NOMO-1 (cell line): ENCODE measurements at regions not wholly inside any gene's neighbourhood (a gene's known extent, or its start where the extent isn't known, plus 50 kb on each side); places are given as distances from the start of the nearest gene placed in this dataset.

Source experiments
- DNase-seq, 2 experiments: peaks; one replicate each; lab custom pipeline; 2025; ENCODE audit not compliant: unreplicated experiment in 2 of 2; lab: John Stamatoyannopoulos, UW

- DNase-seq: no peak
These were observed 102.9 kb downstream of the CTTN start for GRCh38 chr11:70501051-70501901.

DNA sequence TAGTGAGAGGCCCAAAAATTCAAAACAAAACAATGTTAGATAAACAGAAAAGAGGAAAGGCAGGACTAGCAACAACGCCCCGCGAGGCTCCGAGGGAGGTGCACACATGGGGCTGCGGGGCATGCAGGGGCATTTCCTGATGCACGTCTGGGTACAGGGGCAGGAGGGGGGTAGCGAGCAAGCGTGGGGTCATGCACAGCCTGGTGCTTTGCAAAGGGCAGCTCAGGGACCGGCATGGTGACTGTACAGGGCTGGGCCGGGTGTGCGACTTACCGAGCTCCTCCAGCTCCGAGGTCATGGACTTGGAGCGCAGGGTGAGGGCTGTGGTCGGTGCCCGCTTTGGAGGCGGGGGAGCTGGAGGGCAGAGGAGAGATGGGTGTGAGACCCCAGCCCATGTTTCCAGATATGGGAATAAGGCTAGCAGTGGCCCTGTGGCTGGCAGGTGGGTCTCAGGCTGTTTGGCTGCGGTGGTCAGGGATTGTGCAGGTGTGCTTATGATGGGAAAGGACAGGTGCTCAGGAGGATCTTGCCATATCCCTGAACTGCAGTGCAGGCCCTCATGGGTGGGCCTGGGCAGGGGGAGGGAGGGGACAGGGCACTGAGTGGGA, 103.7 kb downstream of the CTTN start:
- no peak for DNase-seq

DNA sequence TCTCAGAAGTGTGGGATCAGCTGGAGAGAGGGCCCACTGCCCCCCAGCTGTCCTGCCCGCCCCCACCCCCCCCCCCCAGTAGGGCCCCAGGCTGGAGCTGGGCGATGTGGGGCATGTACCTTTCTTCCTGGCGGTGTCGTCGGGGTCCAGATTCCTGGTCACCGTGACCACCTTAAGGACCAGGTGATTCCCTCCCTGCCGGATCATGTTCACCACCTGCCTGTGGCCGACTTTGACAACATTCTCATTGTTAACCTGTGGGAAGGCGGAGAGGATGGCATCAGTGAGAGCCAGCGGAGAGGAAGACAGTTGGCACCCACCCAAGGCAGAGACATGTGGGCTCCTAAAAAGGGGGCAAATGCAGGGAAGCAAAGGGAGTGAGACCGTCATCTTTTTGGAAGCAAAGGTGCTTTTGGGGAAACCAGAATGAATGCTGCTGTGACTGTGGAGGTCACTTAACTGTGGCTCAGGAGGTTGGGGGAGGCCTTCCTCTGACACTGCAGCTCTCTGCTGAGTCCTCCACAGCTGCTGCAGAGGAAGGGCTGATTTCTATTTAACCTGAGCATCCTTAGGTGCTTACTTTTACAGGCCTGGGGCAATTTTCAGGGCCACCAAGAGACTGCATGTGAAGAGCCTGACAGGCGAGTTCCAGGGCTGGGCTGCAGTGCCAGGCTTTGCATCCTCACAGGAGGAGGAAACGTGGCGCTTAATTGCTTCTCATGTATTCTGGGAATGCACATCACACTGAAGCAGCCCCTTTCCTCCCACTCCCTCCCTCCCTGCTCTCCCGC, 104.5 kb downstream of the CTTN start:
- DNase-seq: no peak

- DNase-seq: no peak
These were observed 105.3 kb downstream of the CTTN start for GRCh38 chr11:70503468-70504221.

DNA sequence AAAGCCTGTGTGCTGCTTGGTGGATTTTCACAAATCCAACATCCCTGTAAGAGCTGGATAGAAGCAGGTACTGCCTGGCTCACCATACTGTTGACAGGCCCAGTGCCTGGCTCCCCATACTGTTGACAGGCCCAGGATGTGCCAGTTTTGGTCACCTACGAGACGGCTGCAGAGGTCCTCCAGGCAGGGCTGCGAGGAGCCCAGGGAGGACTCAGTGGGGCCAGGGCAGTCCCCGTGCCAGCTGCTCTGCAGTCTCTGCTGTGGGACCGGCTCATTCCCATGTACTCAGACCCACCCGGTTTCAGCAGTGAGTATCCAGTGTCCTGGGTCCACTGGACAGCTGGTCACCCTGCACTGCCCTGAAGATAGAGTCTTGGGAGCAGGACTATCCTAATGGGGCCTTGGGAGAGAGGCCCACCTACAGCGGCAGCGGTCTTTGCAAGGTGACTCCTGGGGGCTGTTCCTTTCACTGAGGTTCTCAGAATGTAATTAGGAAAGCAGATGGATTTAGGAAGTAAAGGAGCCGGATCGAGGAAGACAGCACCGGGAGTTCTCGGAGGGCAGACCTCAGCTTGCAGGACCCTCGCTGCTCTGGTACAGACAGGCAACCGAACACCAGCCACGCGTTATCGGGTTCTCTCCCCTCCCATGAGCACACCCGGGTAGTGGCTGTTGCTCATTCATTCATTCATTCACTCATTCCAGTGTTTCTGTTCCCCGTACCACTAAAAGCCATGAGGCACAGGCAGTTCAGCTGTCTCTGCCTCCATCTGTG, 106.1 kb downstream of the CTTN start:
- DNase-seq: no peak

GRCh38 chr11:70505331-70505731, 107.0 kb downstream of the CTTN start:
- no peak for DNase-seq

GRCh38 chr11:70505761-70506657, 107.7 kb downstream of the CTTN start:
- DNase-seq: no peak

DNA sequence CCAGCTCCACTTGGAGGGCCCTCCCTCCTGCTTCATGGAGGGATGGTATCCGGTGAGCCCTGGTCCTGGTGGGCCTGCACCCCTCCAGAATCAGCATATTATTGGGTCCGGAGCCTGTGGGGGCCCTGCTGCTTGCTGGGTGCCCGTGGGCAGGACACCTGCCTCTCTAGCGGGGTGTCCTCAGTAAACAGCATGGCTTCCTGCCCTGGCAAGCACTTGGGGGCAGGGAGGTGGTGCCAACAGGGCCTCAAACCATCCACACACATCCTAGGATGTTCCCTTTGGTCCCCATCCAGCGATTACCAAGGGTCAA, 108.3 kb downstream of the CTTN start:
- no peak for DNase-seq

GRCh38 chr11:70506986-70507385, 108.7 kb downstream of the CTTN start:
- DNase-seq: no peak

DNA sequence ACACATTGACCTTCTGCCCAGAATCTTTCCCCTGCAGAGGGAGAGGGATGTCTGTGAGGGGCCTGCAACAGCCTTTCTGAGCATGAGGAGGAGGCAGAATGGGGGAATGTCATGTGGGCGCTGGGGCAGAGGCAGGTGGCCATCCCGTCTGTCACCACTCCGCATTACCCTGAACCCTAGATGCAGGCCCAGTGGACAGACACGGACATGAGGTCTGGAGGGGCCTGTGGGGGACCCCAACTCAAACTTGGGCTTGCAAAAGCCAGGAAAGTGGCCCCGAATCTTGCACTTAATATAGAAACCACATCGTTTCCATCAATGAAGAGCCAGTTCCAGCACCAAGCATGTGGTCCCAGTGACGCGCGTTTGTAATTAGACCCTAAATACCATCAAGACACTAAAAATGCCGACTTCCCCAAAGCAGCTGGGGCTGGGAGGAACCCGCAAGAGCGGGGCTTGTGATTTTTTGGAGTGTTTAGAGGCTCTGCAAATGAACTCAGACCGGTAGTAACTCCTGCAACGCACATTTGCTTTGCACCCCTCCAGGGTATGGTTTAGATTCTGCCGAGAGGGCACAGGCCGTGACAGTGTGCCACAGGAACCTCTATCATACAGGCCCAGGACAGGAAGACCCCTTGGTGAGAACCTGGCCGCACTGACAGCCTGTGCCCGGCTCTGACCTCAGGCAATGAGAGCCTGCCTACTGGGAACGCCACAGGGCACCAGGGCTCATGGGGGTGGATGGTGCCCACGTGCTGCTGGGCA, 109.3 kb downstream of the CTTN start:
- DNase-seq: no peak

DNA sequence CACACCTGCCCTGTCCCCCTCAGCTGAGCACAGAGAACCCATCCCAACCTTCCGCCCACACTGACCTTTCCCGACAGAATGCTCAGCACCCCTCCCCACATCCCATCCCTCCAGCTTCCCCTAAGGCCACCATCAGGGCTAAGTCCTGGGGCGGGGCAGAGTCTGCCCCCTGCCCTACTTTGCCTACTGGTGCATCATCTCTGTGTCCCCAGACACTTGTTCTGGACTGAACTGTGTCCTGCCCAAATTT, 109.8 kb downstream of the CTTN start:
- no peak for DNase-seq

GRCh38 chr11:70509476-70509875, 111.1 kb downstream of the CTTN start:
- no peak for DNase-seq

DNA sequence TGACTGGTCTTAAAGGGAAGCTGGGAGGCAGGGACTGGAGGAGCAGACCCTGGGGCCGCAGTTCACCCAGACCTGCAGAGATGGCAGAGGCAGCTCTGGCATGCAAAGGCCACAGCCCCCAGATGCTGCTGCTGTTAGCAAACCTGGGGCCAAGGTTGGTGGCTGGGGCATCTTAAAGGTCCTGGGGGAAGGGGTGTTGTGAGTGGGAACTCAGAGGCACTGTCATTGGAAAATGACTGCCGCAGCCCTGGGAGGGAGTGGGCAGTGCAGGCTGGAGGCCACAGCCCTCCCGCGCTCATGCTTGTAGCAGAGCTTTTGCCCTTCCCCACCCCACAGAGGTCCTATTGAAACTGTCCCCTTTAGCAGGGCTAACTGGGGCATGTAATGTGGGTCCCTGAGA, 111.8 kb downstream of the CTTN start:
- DNase-seq: no peak

DNA sequence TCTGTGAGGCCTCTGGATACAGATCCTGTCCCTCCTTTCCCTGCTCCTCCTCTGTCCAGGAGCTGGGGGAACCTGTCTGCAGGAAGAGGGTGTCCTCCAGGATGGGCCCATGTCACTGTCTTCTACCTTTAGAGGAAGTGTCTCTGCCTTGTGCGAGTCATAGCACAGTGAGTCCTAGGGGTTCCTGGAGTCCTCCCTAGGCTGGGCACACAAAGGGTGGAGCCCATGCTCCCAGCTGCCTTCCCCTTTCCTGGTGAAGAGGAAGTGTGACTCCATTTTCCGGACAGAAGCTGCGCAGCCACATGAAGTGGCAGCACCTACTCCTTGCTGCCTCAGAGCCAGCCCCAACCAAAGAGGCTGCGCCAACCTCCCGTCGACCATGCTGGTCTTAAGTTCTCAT, 112.2 kb downstream of the CTTN start:
- DNase-seq: no peak

- DNase-seq: no peak
These were observed 113.0 kb downstream of the CTTN start for GRCh38 chr11:70511345-70511744.

DNA sequence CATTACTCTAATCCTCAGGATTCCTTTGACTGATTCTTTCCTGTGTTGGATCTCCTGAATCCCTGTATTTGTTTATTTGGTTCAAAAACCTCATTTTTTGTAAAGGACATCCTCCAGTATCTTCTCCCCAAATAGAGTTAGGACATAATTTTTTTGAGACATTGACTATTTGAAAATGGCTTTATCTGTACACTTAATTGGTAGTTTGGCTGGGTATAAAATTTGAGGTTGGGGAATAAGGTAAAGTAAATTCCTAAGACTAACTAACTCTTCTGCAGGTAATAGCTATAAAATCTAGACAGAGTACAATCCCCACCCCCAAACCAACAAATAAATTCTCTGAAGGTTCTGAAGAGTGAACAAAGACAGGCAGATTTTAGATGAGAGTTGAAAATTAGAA, 114.4 kb downstream of the CTTN start:
- no peak for DNase-seq

DNA sequence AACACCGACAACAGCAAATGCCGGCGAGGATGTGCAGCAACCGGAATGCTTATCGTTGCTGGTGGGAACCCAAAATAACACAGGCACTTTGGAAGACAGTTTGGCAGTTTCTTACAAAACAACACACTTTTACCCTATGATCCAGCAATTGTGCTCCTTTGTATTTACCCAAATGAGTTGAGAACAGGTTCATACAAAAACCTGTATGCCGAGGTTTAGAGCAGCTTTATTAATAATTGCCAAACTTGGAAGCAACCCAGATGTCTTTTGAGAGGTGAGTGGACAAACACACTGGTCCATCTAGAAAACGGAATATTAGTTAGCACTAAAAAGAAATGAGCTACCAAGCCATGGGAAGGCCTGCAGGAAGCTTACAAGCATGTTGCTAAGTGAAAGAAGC, 118.9 kb downstream of the CTTN start:
- DNase-seq: no peak

DNA sequence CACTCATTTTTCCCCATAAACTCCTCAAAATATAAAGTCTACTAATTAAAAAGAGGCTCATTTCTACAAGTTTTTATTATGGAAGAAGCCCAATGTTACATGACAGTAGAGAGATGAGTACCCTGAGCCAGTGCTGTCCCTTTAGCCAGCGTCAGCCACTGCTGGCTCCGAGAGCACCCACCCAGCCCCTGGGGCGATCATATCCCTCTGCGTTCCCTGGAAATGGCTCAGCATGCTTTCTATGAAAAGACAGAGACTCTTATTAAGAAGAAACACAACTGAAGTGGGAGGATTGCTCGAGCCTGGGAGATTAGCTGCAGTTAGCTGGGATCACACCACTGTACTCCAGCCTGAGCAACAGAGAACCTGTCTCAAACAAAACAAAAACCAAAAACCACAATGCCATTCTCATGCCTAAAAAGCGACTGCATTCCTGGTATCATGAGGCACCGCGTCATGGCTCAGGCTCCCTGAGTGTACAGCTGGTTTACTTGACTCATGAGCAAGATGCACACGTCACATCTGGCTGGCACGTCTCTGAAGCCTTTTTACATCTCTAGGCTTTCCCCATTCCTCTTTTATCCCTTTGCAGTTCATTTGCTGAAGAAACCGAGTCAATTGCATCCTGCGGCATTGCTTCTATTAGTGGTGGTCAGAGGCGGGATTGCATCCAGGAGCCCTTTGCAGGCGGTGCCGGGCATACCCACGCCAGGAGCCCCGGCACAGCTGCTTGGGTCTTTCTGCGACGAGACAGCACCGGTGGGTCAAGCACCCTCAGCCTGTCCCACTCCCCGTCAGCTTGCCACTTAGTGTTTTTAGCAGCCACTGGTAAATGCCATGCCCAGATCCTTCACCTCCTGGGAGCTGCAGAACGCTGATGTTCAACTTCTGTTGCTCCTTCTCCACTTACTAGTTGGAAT, 119.9 kb downstream of the CTTN start:
- DNase-seq: no peak
